ENCODE measurements at regions not wholly inside any gene's neighbourhood (a gene's known extent, or its start where the extent isn't known, plus 50 kb on each side); places are given as distances from the start of the nearest gene placed in this dataset.
A peak's percentile ranks its signal among the peaks of the same experiment; 100 is the strongest.

DNA sequence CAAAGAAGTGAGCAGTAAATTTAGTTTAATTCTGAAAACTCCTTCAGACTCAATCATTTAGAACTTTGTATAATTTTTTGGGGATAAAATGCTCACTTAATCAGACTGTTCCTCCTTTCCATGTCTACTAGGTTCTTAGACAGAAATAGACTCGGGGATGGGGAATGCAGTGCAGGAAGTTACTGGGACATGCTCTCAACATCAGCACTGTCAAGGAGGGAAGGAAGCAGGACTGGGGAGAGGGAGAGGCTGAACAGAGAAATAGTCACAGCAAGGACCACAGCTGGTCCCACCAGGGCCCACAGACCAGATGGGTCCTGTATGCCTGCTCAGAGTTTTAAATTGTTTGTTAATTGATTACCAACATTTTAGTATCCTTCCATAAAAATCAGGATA, 310.1 kb upstream of the MSX2 start:
- DNase-seq: no peak

DNA sequence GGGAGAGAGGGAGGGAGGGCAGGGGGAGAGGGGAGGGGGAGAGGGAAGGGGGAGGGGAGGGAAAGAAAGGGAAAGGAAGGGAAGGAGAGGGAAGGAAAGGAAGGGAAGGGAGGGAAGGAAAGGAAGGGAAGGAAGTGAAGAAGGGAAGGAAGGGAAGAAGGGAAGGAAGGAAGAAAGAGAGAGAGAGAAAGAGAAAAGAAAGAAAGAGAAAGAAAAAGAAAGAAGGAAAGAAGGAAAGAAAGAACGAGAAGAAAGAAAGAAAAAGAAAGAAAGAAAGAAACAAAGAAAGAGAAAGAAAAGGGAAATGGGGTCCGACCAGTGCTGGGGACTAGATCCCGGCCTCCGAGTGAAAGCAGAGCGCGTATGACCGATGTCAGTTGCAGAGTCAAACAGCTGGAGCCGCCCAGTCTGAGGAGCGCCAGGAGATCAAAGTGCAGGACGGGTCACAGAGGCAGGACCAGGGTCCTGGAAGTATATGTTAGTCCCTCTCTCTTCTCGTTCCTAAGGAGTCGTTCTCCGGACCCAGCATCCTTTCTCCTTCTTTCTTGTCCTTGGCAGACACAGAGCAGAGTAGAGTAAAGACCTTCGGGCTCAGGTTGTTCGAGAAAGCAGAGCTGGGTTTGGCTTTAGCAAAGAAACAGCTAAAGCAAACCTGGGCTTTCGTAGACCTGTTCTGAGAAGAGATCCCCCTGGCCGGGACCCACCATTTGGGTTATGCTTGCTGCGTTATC, 305.4 kb upstream of the MSX2 start:
- DNase-seq: peak in 1 of 2 donors; percentile 1

DNA sequence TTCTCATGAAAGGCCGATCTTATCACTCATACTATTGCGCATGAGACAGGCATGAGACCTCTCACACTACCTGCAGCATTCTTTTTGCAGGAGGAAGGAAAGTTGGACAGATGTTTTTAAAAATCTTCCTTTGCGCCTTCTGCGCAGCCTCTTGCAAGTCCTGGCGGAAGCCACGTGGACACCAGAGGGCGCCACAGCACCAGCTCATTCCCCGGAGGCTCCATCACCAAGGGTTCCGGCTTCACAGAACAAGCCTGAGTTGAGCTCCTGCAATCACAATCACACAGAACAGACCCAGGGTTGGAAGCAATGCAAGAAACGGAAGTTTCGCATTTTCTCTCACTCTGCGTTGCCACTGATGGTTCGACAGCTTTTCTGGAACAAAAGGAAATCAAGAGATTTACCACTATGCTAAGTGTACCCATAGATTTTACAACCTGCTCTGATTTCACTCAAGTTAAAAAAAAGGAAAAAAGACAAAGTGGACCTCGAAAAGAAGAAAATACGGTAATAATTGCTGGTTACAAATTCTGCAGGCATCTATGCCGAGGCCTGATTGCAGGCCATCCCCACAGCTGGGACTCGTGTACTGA, 304.7 kb upstream of the MSX2 start:
- peak; percentile 63 to 74 for DNase-seq

DNA sequence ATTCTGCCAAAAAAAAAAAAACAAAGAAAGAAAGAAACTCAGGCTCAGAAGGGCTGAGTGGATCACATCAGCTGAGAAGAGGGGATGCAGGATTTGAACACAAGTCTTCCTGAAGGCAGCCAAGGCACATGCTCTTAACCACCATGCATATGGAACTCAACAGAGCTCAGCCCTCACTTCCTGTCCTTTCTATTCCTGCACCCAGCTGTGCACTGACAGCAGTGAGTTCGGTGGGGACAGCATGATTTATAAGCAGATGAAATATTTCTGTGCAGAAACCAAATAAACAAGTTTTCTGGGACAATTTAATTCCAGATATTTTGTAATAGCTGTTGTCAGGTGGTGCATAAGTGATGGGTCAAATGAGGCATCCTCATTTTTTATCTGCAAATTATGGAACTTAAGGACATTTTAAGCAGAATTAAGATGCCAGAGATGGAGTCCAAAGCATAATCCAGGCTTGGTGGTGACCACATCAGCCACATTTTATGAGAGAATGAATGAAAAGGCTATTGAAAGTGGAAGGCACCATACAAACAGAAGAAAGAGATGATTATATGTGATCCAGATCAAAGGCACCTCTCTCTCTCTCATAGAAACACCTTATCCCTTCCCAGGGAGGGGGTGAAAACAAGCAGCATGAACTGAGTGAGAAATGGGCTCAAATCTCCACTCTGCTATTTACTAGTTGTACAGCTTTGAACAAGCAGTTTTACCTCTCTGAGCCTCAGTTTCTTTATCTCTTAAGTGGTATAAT, 303.6 kb upstream of the MSX2 start:
- no peak for DNase-seq

DNA sequence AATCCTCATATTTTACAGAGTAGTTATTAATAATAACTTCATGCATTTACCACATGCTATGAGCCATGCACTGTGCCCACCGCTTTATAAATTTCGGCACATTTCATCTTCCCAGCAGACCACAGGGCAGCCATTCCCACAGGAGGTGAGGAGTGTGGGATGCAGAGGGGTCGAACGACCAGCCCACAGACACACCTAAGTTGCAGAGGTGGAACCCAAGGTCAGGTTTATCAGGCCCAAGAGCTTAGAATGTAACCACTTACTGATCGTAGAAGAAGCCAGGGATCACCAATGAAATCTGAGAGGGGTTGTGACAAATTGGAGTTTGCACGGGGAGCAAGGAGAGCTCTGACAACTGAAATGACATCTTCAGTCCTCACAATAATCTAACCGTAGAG, 303.0 kb upstream of the MSX2 start:
- DNase-seq: no peak

DNA sequence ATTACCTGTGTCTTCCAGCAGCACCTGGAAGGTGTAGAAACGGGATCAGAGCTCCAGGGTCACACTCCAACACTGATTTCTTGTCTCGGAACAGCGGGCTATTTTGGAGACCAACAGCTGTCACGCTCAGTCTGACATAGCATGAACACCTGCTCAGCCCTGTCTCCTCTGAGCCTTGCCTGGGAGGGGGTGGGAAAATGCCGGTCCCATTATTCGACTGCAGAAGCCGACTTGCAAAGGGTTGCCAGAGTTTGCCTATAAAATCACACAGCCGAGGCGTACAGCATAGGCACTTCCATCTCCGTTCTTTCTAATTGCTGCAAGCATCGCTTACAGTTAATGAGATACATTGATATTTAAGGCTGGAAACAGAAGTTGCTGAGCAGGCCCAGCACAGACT, 300.8 kb upstream of the MSX2 start:
- DNase-seq: no peak

DNA sequence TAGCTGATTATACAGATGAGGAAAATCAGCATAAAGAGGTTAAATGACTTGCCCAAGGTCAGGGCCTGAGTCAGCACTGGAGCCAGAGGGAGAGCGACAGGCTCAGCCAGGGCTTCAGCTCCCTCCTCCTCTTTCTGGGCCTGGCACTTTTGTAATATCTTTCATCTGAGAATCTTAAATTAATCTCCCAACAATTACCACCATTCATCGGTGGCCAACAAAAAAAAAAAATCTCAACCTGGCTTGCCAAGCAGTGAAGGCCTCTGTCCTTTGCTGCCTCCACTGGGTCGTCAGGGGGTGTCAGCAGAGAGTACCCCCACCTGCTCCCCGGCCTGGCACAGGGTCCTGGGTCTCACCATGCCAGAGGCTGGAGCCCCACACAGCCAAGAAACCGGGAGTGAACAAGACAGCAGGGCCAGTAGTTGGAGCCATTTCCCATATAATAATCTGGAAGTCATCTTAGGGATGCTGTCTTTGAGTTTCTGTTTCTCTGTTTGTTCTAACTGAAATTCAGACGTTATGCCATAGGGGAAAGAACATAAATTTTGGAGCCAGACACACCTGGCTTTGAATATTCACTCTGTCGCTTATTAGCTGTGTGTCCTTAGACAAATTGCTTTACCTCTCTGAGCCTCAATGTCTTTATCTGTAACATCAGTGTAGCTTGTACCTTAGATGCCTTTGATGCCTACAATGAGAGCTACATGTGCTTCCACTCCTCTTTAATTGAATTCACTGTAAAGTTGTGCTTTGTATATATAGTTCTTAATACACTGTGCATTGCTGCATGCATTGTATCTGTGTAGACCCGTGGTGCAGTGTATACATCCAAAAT, 299.9 kb upstream of the MSX2 start:
- DNase-seq: no peak

DNA sequence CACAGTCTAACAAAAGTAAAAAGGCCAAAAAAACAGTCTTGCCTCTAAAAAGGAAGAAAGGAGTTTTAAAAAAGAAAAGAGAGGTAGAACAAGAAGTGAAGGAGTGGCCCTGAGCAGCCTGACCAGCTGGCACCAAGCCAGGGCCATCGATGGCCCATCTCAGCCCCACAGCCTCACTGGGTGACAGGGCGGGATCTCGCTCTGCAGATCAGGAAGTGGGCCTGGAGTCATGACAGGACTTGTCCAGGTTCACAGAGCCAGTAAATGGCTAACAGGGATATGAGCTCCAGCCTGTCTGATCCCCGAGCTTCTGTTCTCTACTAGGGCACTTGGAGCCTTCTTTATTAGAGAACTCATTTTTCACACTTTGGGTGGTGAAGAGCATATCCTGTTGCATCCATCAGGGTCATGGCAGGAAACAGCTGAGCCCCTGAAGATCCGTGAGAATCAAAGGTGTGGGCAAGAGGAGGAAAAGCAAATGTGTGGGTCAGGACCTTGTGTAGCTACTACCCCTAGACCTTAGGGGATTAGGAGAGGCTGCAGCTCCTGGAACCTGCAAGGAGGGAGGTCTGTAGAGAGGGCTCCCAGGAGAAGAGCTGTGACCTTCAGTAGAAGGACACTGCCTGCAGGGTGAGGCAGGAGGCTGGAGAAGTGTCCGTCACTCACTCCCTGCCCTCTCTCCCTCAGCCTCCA, 299.0 kb upstream of the MSX2 start:
- no peak for DNase-seq

DNA sequence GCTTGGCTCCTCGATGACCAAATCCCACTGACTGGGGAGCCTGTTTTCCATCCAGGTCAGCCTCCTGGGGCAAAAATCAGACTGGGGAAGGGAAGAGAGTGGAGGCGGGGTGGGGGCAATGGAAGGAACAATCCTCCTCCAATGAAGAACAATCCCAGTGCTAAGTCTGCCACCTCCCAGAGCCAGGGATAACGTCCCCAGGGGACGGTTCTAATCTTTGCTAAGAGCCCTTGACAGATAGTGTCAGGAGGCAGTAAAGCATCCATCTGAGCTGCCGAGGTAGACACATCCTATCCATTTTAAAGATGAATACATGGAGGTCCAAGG, 298.5 kb upstream of the MSX2 start:
- DNase-seq: no peak

DNA sequence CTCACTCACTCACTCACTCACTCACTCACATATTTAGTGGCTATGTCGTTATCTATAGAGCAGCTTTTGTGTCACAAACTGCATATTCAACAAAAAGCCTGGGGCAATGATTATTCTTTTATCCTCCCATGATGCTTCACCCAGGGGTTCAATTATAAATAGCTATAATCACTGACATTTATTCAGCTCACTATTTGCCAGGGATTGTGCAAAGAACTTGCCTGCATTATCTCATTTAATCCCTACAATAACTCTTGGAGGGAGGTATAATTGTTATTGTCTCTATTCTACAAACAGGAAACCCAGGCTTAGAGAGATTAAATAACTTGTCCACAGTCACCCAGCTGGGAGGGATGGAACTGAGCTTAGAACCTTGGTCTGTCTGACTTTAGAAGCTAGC, 298.0 kb upstream of the MSX2 start:
- no peak for DNase-seq

DNA sequence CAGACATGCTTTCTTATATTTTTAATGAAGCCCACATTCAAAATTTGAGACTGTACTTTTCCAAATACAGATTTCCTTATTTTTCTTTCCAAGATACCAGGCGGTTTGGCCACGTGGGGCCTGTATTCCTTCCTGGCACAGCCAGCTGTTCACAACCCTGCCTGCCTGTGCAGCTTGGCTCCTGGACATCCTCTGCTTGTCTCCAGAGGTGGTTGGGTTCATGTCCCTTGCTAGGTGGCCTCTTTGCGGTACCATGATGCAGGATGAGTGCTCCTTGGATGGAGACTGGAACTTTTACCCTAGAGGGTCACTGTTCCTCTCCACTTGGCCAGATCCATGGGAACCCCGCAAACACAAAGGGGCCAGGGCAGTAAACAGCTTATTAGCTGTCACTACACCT, 297.5 kb upstream of the MSX2 start:
- DNase-seq: no peak

DNA sequence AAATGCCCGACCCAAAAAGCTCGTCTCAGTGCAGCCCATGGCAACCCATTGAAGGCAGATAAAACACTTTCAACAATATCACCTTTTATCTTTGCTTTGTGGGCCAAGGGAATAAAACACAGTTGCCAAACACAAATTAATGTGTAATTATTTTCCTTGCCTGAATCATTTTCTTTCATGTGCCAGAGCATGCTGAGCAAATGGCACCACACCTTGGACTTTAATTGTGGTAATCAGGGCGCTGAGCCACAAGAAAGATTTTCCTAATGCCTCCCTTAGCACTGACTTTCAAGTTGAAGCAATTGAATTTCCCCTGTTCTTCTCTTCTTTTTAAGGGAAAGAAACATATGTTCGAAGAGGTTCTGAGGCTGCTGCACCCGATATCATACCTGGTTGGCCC, 297.1 kb upstream of the MSX2 start:
- no peak for DNase-seq

DNA sequence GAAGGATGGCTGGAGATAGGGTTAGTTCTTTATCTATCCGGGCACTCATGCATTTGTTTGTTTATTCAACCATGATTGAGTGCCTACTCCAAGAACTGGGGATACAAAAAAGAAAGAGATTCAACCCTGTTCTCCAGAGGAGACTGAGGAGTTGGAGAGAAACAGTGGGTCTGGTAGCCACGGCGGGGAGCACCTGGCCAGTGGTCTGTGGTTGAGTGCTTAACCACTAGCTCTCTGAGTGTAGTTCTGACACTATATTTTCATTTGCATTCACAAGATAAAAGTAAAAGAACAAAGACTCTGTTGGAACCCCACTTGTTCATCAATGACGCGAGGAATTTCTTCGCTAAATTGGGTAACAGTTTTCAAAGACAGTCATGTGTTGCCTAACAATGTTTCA, 295.5 kb upstream of the MSX2 start:
- no peak for DNase-seq

DNA sequence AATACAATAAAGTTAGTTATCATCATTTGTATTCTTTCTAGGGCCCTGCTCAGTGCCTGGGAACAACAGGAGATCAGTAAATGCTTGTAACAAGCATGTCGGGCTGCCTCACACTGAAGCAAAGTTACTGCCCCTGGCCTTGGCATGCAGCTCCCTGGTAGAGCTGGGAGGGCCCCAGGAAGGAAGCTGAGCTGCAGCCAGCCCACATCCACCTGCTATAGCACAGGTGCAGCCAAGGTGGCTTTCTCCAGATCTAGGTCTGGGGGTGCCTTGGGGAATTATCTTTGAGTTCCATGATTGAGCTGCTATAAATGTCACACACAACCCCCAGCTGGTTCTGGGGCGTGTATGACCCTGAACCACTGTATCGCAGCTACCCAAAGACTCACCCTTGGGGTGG, 293.4 kb upstream of the MSX2 start:
- no peak for DNase-seq

DNA sequence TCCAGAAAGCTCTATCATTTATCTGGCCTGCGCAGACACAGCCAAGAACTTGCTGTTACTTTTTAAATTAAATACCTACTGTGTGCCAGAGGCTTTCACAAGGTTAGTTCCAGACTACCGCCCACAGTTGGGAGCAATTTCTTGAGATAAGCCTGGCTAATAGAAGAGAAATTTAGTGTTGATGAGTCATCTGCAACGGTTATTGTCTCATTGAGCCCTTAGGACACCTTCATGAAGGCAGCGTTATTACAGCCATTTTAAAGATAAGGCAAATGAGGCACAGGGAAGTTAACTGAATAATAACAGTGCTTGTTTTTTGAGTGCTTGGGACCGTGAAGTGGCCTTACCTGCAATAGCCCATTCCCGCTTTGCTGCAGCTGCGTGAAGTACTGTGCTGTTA, 292.9 kb upstream of the MSX2 start:
- no peak for DNase-seq

DNA sequence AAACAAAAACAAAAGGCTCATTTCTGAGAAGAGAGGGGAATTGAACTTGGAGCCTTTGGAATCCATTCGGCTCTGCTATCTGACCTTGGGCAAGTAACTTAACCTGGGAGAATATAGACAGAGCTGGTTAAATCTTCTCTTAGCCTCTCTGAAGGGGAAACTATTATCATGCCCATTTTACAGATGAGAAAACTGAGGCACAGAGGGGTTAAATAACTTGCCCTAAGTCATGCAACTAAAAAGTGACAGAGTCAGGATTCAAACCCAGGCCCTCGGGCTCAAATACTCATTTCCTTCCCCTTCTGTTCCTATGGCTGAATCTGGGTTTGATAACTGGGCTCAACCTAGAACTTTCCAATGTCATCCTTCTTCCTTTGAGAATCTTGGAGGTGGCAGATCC, 291.3 kb upstream of the MSX2 start:
- DNase-seq: no peak

DNA sequence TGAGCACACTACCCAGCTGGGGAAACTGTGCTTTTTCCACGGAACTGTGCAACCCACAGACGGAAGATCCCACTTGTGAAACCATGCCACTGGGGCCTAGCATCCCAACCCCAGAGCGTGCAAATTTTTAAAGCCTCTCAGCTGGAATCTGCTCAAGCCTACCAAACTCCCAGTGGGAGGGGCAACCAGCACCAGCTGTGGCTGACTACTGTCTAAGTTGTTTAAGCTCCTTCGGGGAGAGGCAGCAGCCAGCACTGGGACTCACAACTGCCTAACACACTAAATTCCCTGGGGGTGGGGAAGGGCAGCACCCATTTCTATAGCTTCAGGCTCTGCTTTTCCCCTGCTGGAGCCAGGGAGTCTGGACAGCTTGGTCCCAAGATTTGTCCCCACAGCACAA, 287.6 kb upstream of the MSX2 start:
- DNase-seq: no peak

DNA sequence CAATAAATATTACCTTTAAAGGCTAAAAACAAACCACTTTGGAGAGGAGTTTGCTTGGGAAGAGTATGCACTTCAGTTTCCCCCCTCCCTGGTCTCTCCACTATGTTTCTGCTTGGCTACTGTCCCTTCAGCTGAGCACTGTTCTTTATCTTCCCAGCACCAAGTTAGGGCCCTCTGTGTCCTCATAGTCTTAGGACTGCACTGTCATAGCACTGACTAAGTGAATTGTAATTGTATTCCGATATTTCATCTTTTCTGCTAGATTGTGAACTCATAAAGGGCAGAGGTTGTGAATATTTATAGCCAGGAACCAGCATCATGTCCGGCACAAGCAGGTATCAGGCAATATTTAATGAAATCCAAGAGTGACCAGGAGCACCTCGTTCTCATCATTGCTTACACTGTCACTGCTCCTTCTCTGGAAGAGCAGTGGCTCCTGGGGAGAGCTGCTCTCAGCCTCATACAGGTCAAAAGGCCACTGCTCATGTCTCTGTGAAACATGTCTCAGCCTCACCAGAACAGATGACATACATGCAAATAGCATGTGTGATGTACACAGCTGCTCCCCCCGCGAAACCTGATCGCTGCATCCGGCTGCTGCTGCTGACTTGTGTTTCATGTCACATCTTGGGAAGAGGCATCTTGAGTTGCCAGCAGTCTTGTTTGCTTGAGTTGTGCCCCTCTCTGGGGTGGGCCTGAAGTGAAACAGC, 279.7 kb upstream of the MSX2 start:
- DNase-seq: no peak

DNA sequence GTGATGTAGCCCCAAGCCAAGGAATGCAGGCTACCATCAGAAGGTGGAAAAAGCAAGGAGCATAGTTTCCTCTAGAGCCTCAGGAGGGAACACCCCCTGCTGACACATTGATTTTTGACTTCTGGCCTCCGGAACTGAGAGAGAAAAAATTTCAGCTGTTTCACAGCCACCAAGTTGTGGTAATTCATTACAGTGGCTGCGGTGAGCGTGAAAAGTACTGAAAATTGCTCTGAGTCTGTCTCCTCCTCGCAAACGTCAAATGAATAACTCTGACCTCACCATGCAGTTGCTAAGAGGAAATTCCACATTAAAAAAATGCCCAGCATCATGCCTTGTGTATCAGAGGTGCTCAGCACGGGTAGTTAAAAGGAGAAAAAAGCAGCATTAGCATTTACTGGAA, 277.9 kb upstream of the MSX2 start:
- no peak for DNase-seq

DNA sequence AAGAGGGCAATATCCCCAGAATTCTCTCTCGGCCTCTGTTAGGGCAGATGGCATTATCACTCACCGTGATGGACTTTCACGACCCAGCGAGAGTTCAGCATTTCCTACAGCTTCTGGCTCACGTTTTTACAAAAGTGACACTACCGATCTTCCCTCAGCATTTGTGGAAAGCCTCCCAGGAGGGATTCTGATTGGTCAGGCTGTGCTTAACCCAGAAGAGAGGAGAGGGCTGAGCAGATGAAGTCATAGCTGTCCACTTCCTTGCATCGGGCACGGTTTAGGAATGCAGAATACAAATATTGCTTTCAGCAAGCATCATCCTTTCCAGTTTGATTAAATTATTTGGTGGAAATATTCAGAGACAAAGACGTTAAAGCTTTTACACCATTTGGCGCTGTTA, 277.4 kb upstream of the MSX2 start:
- no peak for DNase-seq

DNA sequence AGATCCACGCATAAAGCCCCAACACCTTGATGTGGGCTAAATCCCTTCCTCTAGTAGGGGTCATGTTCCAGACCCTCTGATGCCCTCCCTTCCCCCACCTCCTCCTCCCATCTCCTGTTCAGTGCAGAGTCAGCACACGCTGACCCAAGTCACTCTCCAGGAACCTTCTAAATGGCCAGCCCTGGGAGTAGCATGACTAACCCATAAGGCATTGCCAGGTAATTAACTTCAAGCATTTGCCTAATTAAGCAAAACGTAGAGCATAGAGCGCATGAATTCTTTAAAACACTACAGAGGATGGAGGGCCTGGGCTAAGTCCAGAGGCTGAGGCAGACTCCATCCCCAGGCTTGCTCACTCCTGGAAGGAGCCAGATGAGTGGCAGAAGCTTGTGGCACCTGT, 276.3 kb upstream of the MSX2 start:
- no peak for DNase-seq

DNA sequence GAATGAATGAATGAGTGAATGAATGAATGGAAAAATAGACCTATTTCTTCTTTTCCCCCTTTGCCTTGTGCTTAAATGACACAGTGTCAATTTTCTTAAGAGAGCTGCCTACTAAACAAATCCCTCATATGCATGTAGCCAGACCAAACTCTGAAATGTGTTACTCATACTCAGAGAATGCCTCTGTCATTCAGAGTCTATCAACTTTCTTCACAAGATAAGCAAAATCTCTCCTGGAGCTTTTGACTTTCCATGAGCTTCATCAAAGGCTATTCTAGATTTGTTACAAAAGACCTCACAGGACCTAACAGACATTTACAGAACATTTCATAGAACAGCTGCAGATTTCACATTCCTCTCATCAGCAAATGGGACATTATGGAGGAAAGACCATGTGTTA, 275.7 kb upstream of the MSX2 start:
- DNase-seq: no peak
